ENCODE measurements at regions not wholly inside any gene's neighbourhood (a gene's known extent, or its start where the extent isn't known, plus 50 kb on each side); places are given as distances from the start of the nearest gene placed in this dataset.

DNA sequence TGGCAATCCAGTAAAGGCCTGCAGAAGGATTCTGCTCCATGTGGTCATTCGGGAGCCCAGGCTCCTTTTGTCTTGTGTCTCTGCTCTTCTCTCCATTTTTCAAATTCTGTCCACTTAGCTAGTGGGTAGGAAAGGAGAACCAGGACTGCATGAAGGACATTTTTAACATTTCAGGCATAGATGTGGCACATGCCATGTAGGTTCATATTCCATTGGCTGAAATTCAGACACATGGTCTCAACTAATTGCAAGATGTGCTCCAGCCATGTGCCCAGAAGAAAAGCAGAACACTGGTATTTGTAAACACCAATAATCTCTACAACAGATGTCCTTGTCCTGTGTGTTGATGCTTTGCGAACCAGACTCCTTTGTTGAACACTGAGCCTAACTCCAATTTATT is 85.2 kb upstream of the WLS start:
- dilution Hi-C loops (cut with MboI; ENCODE audit: extremely low pct_ligation_motif_present, low sequenced_read_pairs) = no loop called here
- H2AFZ ChIP-seq (ENCODE audit: control insufficient read depth, low read length) = no peak overlapping the region
- DNase-seq (ENCODE audit: low read depth, low spot score) = no peak

DNA sequence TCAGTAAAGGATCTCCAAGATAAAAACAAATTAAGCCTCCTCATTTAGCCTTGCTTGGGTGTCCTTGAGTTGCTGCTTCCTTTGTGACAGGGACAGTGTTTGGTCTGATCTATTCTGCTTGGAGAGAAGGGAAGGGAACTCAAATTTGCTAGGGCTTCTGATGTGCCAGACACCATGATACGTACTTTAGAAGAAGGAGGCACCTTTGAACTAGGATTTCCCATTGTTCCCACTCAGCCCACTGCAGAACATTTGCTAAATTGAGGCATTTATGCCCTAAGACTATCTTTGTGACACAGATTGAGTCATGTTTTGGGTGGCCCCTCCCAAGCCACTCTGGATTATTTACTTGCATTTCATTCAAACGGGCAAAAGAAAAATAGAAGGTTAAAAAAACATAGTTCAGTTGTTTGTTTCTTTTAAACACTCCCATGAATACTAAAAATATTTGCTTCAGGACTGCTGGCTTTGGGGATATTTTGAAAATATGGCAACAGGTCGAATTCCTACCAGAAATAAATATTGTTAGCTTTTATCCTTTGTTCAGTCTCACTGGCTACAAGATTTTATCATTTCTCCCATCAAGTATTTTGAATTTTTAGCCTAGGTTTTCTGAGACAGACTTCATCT is 81.9 kb upstream of the WLS start:
- Histone ChIP-seq H3K79me2 (ENCODE audit: control insufficient read depth, insufficient read depth, low read length) (no peaks in the 10 kb centered on the region), H3K27me3 (ENCODE audit: control insufficient read depth, extremely low read depth, insufficient read depth, low read length) (no peaks in the 10 kb centered on the region), H3K4me3 (ENCODE audit: control insufficient read depth in 2 of 3, extremely low read depth in 1 of 3, insufficient read depth in 2 of 3, low read depth in 1 of 3, low read length in 3 of 3) (no peak overlapping the region), H3K9me3 (ENCODE audit: control insufficient read depth, low read depth, low read length) (no peaks in the 10 kb centered on the region), H3K9ac (ENCODE audit: control insufficient read depth, extremely low read depth, insufficient read depth, low read length) (no peak overlapping the region), H3K27ac (ENCODE audit: control insufficient read depth, insufficient read depth, low read length) (no peak overlapping the region), H3K4me1 (ENCODE audit: control insufficient read depth, extremely low read depth, insufficient read depth, low read length) (no peaks in the 10 kb centered on the region), H3K4me2 (ENCODE audit: control insufficient read depth, extremely low read depth, insufficient read depth, low read depth, low read length) (no peak overlapping the region), H2AFZ (ENCODE audit: control insufficient read depth, low read length) (no peak overlapping the region), H3K9me1 (ENCODE audit: control insufficient read depth, extremely low read depth, insufficient read depth, low read length) (no peaks in the 10 kb centered on the region), H3K36me3 (ENCODE audit: control insufficient read depth in 2 of 2, extremely low read depth in 1 of 2, insufficient read depth in 2 of 2, low read length in 2 of 2) (no peaks in the 10 kb centered on the region), H4K20me1 (ENCODE audit: control insufficient read depth, extremely low read depth, insufficient read depth, low read length) (no peaks in the 10 kb centered on the region)
- TF ChIP-seq, protein P1, sequence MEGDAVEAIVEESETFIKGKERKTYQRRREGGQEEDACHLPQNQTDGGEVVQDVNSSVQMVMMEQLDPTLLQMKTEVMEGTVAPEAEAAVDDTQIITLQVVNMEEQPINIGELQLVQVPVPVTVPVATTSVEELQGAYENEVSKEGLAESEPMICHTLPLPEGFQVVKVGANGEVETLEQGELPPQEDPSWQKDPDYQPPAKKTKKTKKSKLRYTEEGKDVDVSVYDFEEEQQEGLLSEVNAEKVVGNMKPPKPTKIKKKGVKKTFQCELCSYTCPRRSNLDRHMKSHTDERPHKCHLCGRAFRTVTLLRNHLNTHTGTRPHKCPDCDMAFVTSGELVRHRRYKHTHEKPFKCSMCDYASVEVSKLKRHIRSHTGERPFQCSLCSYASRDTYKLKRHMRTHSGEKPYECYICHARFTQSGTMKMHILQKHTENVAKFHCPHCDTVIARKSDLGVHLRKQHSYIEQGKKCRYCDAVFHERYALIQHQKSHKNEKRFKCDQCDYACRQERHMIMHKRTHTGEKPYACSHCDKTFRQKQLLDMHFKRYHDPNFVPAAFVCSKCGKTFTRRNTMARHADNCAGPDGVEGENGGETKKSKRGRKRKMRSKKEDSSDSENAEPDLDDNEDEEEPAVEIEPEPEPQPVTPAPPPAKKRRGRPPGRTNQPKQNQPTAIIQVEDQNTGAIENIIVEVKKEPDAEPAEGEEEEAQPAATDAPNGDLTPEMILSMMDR (optimal IDR thresholded peaks at IDR 0.05 in 1 of 3, IDR thresholded peaks at IDR 0.05 in 1 of 3, conservative IDR thresholded peaks at IDR 0.05 in 1 of 3; ENCODE audit: extremely low read depth in 1 of 3, insufficient read depth in 2 of 3, low read length in 3 of 3) = no peak
- no peak for TF ChIP-seq EZH2 (IDR thresholded peaks at IDR 0.05; ENCODE audit: low read length)
- dilution Hi-C loops (cut with MboI; ENCODE audit: extremely low pct_ligation_motif_present, low sequenced_read_pairs) = no loop called here
- FAIRE-seq (no peak), DNase-seq (ENCODE audit: low read depth, low spot score) (no peak)

More for the DNA sequence above, 85.2 kb upstream of the WLS start:
- no peaks in the 10 kb centered on the region for H4K20me1 ChIP-seq (ENCODE audit: control insufficient read depth, extremely low read depth, insufficient read depth, low read length)
- H3K9me1 ChIP-seq (ENCODE audit: control insufficient read depth, extremely low read depth, insufficient read depth, low read length) = no peaks in the 10 kb centered on the region
- H3K4me2 ChIP-seq (ENCODE audit: control insufficient read depth, extremely low read depth, insufficient read depth, low read depth, low read length) = no peak overlapping the region
- no peak overlapping the region for H3K27ac ChIP-seq (ENCODE audit: control insufficient read depth, insufficient read depth, low read length)
- no peaks in the 10 kb centered on the region for H3K4me1 ChIP-seq (ENCODE audit: control insufficient read depth, extremely low read depth, insufficient read depth, low read length)
- no peaks in the 10 kb centered on the region for H3K36me3 ChIP-seq (ENCODE audit: control insufficient read depth in 2 of 2, extremely low read depth in 1 of 2, insufficient read depth in 2 of 2, low read length in 2 of 2)
- peaks cover 4% of the 10 kb centered on the region for H3K27me3 ChIP-seq (ENCODE audit: control insufficient read depth, extremely low read depth, insufficient read depth, low read length)
- no peak overlapping the region for H3K9ac ChIP-seq (ENCODE audit: control insufficient read depth, extremely low read depth, insufficient read depth, low read length)
- H3K9me3 ChIP-seq (ENCODE audit: control insufficient read depth, low read depth, low read length) = no peaks in the 10 kb centered on the region
- H3K4me3 ChIP-seq (ENCODE audit: control insufficient read depth in 2 of 3, extremely low read depth in 1 of 3, insufficient read depth in 2 of 3, low read depth in 1 of 3, low read length in 3 of 3) = no peak overlapping the region
- no peak for FAIRE-seq
- TF ChIP-seq EZH2 (IDR thresholded peaks at IDR 0.05; ENCODE audit: low read length) = no peak
- TF ChIP-seq, protein P1 (optimal IDR thresholded peaks at IDR 0.05 in 1 of 3, IDR thresholded peaks at IDR 0.05 in 1 of 3, conservative IDR thresholded peaks at IDR 0.05 in 1 of 3; ENCODE audit: extremely low read depth in 1 of 3, insufficient read depth in 2 of 3, low read length in 3 of 3) = no peak
- H3K79me2 ChIP-seq (ENCODE audit: control insufficient read depth, insufficient read depth, low read length) = no peaks in the 10 kb centered on the region
